ENCODE measurements at regions not wholly inside any gene's neighbourhood (a gene's known extent, or its start where the extent isn't known, plus 50 kb on each side); places are given as distances from the start of the nearest gene placed in this dataset.

GRCh38 chr14:96747006-96747405 lies 50.2 kb upstream of the VRK1 start:
- no peaks in the 10 kb centered on the region for H3K36me3 ChIP-seq
- FAIRE-seq, result no peak
- H3K27me3 ChIP-seq, result no peaks in the 10 kb centered on the region
- ATAC-seq, result no peak
- DNase-seq, result no peak
- no peaks in the 10 kb centered on the region for H3K4me1 ChIP-seq
- H3K4me3 ChIP-seq, result no peak overlapping the region
- H3K9me3 ChIP-seq, result no peaks in the 10 kb centered on the region
- whole genome bisulfite sequencing, 2 donors, result 73 to 74% methylated on average over 13 of the region's 13 CpGs
- intact Hi-C loops (cut with DNase I), result loop anchor here in 1 of 3 donors (10.0 kb wide), 1 partner anchor 162 kb away; no protein-coding TSS in a partner anchor
- no peak overlapping the region for H3K27ac ChIP-seq
- no peak for TF ChIP-seq CTCF (IDR thresholded peaks at IDR 0.05)

Data from pancreas (tissue), 10 donors.